ENCODE measurements at regions not wholly inside any gene's neighbourhood (a gene's known extent, or its start where the extent isn't known, plus 50 kb on each side); places are given as distances from the start of the nearest gene placed in this dataset.

GRCh38 chr9:126222835-126223431 lies 103.7 kb upstream of the MVB12B start:
- no peaks in the 10 kb centered on the region for H3K36me3 ChIP-seq
- peaks cover 10% of the 10 kb centered on the region; the same call in 1 of the 2 replicates for H3K9me3 ChIP-seq (replicated peaks)
- H3K27ac ChIP-seq: no peak overlapping the region
- no peak for DNase-seq
- H3K4me1 ChIP-seq: peaks cover 5% of the 10 kb centered on the region; the same call in 1 of the 2 replicates
- H3K27me3 ChIP-seq: no peaks in the 10 kb centered on the region
- no peak overlapping the region for H3K4me3 ChIP-seq

- H3K27ac ChIP-seq: no peak overlapping the region
- H3K4me3 ChIP-seq: no peak overlapping the region
- H3K27me3 ChIP-seq: no peaks in the 10 kb centered on the region
- H3K9me3 ChIP-seq (replicated peaks): peaks cover 10% of the 10 kb centered on the region; the same call in 1 of the 2 replicates
- DNase-seq: no peak
- peaks cover 5% of the 10 kb centered on the region; the same call in 1 of the 2 replicates for H3K4me1 ChIP-seq
- H3K36me3 ChIP-seq: no peaks in the 10 kb centered on the region
These were observed 102.7 kb upstream of the MVB12B start for GRCh38 chr9:126223798-126224531.

- H3K4me3 ChIP-seq: no peak overlapping the region
These were observed 100.7 kb upstream of the MVB12B start for GRCh38 chr9:126225611-126226609.

GRCh38 chr9:126226991-126227936 lies 99.4 kb upstream of the MVB12B start:
- no peaks in the 10 kb centered on the region for H3K9me3 ChIP-seq (replicated peaks)
- H3K27ac ChIP-seq: no peak overlapping the region
- no peak for DNase-seq
- H3K4me1 ChIP-seq: peaks cover 3% of the 10 kb centered on the region; the same call in 1 of the 2 replicates
- no peak overlapping the region for H3K4me3 ChIP-seq
- H3K27me3 ChIP-seq: no peaks in the 10 kb centered on the region
- H3K36me3 ChIP-seq: no peaks in the 10 kb centered on the region

More at GRCh38 chr9:126225611-126226609, 100.7 kb upstream of the MVB12B start:
- Histone ChIP-seq H3K27ac (no peak overlapping the region), H3K36me3 (no peaks in the 10 kb centered on the region), H3K9me3 (replicated peaks) (peaks cover 7% of the 10 kb centered on the region; the same call in 1 of the 2 replicates), H3K4me1 (no peaks in the 10 kb centered on the region), H3K27me3 (no peaks in the 10 kb centered on the region)
- DNase-seq: no peak

GRCh38 chr9:126228111-126228780 lies 98.4 kb upstream of the MVB12B start:
- DNase-seq: peak in 1 of 2 experiments; percentile 25
- Histone ChIP-seq H3K9me3 (replicated peaks) (no peaks in the 10 kb centered on the region), H3K36me3 (no peaks in the 10 kb centered on the region), H3K27ac (no peak overlapping the region), H3K4me1 (peaks cover 3% of the 10 kb centered on the region; the same call in 1 of the 2 replicates), H3K27me3 (no peaks in the 10 kb centered on the region), H3K4me3 (no peak overlapping the region)

GRCh38 chr9:126228781-126229444 lies 97.7 kb upstream of the MVB12B start:
- no peaks in the 10 kb centered on the region for H3K9me3 ChIP-seq (replicated peaks)
- peak; percentile 73 to 89 for DNase-seq
- no peak overlapping the region for H3K27ac ChIP-seq
- no peak overlapping the region for H3K4me3 ChIP-seq
- no peaks in the 10 kb centered on the region for H3K36me3 ChIP-seq
- H3K27me3 ChIP-seq: no peaks in the 10 kb centered on the region
- H3K4me1 ChIP-seq: peaks cover 3% of the 10 kb centered on the region; the same call in 1 of the 2 replicates

- H3K36me3 ChIP-seq: no peaks in the 10 kb centered on the region
- no peak overlapping the region for H3K4me3 ChIP-seq
- H3K27ac ChIP-seq: no peak overlapping the region
- H3K4me1 ChIP-seq: peaks cover 3% of the 10 kb centered on the region; the same call in 1 of the 2 replicates
- no peaks in the 10 kb centered on the region for H3K27me3 ChIP-seq
- H3K9me3 ChIP-seq (replicated peaks): no peaks in the 10 kb centered on the region
- DNase-seq: no peak
These were observed 97.1 kb upstream of the MVB12B start for GRCh38 chr9:126229501-126229900.

GRCh38 chr9:126230692-126231091 lies 95.9 kb upstream of the MVB12B start:
- Histone ChIP-seq H3K4me1 (peaks cover 3% of the 10 kb centered on the region; the same call in 1 of the 2 replicates), H3K27me3 (no peaks in the 10 kb centered on the region), H3K4me3 (no peak overlapping the region), H3K27ac (no peak overlapping the region), H3K9me3 (replicated peaks) (no peaks in the 10 kb centered on the region), H3K36me3 (no peaks in the 10 kb centered on the region)
- DNase-seq: no peak

- H3K27ac ChIP-seq: no peak overlapping the region
- H3K4me1 ChIP-seq: peaks cover 3% of the 10 kb centered on the region; the same call in 1 of the 2 replicates
- no peaks in the 10 kb centered on the region for H3K9me3 ChIP-seq (replicated peaks)
- no peak for DNase-seq
- no peaks in the 10 kb centered on the region for H3K27me3 ChIP-seq
- H3K4me3 ChIP-seq: no peak overlapping the region
- no peaks in the 10 kb centered on the region for H3K36me3 ChIP-seq
These were observed 94.2 kb upstream of the MVB12B start for GRCh38 chr9:126232461-126232860.

GRCh38 chr9:126233175-126233574 lies 93.5 kb upstream of the MVB12B start:
- Histone ChIP-seq H3K27ac (no peak overlapping the region), H3K27me3 (no peaks in the 10 kb centered on the region), H3K4me1 (peaks cover 3% of the 10 kb centered on the region; the same call in 1 of the 2 replicates), H3K4me3 (no peak overlapping the region), H3K36me3 (no peaks in the 10 kb centered on the region), H3K9me3 (replicated peaks) (no peaks in the 10 kb centered on the region)
- no peak for DNase-seq

- Histone ChIP-seq H3K9me3 (replicated peaks) (no peaks in the 10 kb centered on the region), H3K27ac (no peak overlapping the region), H3K4me1 (peaks cover 3% of the 10 kb centered on the region; the same call in 1 of the 2 replicates), H3K4me3 (no peak overlapping the region), H3K36me3 (no peaks in the 10 kb centered on the region), H3K27me3 (no peaks in the 10 kb centered on the region)
- no peak for DNase-seq
These were observed 92.6 kb upstream of the MVB12B start for GRCh38 chr9:126233913-126234525.

- no peaks in the 10 kb centered on the region for H3K27me3 ChIP-seq
- H3K36me3 ChIP-seq: no peaks in the 10 kb centered on the region
- H3K27ac ChIP-seq: no peak overlapping the region
- no peak for DNase-seq
- H3K4me3 ChIP-seq: no peak overlapping the region
- peaks cover 3% of the 10 kb centered on the region; the same call in 1 of the 2 replicates for H3K4me1 ChIP-seq
- no peaks in the 10 kb centered on the region for H3K9me3 ChIP-seq (replicated peaks)
These were observed 91.8 kb upstream of the MVB12B start for GRCh38 chr9:126234681-126235335.

All from SJCRH30 (cell line).